Adrenal gland (tissue), 5 donors: ENCODE measurements at regions not wholly inside any gene's neighbourhood (a gene's known extent, or its start where the extent isn't known, plus 50 kb on each side); places are given as distances from the start of the nearest gene placed in this dataset.
"Not testable (repeated sequence)": the region's sequence is repeated elsewhere in the genome, so short reads cannot be mapped to it uniquely, and the experiment has no call there.

Experiments used
- POLR2A ChIP-seq, 2 donors: fragments of 450-650 bp; IDR thresholded peaks; one replicate each; pipeline ENCODE4 v1.6.1; 2017; ENCODE audit warnings: antibody characterized with exemption in 2 of 2, mild to moderate bottlenecking in 2 of 2, moderate library complexity in 1 of 2
- TF ChIP-seq, protein P1 (sequence below), 6 experiments: fragments of 450-650 bp in 4 of 6; fragments of 200-600 bp in 2 of 6; sonication (generic) in 1 of 6; IDR thresholded peaks; 1 replicate in 5 of 6; 2 replicates in 1 of 6; pipeline versions ENCODE4 v1.5.1 to v1.8.0; 2016 to 2021; ENCODE audit warnings: antibody characterized with exemption in 6 of 6, mild to moderate bottlenecking in 2 of 6, moderate library complexity in 1 of 6
- donor health status: DM: no; HTN: no; CAD: no.

DNA sequence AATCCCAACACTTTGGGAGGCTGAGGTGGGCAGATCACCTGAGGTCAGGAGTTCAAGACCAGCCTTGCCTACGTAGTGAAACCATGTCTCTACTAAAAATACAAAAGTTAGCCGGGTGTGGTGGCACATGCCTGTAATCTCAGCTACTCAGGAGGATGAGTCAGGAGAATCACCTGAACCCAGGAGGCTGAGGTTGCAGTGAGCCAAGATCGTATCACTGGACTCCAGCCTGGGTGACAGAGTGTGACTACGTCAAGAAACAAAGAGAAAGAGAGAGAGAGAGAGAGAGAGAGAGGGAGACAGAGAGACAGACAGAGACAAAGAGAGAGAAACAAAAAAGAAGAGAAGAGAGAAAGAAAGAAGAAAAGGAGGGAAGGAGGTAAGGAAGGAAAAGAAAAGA is 454.0 kb upstream of the CHAC2 start:
- TF ChIP-seq POLR2A (IDR thresholded peaks at IDR 0.05), result not testable (repeated sequence)
- TF ChIP-seq, protein P1, sequence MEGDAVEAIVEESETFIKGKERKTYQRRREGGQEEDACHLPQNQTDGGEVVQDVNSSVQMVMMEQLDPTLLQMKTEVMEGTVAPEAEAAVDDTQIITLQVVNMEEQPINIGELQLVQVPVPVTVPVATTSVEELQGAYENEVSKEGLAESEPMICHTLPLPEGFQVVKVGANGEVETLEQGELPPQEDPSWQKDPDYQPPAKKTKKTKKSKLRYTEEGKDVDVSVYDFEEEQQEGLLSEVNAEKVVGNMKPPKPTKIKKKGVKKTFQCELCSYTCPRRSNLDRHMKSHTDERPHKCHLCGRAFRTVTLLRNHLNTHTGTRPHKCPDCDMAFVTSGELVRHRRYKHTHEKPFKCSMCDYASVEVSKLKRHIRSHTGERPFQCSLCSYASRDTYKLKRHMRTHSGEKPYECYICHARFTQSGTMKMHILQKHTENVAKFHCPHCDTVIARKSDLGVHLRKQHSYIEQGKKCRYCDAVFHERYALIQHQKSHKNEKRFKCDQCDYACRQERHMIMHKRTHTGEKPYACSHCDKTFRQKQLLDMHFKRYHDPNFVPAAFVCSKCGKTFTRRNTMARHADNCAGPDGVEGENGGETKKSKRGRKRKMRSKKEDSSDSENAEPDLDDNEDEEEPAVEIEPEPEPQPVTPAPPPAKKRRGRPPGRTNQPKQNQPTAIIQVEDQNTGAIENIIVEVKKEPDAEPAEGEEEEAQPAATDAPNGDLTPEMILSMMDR (IDR thresholded peaks at IDR 0.05), result not testable (repeated sequence)
